ENCODE measurements at regions not wholly inside any gene's neighbourhood (a gene's known extent, or its start where the extent isn't known, plus 50 kb on each side); places are given as distances from the start of the nearest gene placed in this dataset.

- TF ChIP-seq POLR2A (IDR thresholded peaks at IDR 0.05) (no peak), CTCF (IDR thresholded peaks at IDR 0.05) (no peak)
These were observed 79.6 kb upstream of the CDH11 start for GRCh38 chr16:65201511-65201910.

All from Peyer's patch (tissue), 4 donors.